ENCODE measurements at regions not wholly inside any gene's neighbourhood (a gene's known extent, or its start where the extent isn't known, plus 50 kb on each side); places are given as distances from the start of the nearest gene placed in this dataset.

DNA sequence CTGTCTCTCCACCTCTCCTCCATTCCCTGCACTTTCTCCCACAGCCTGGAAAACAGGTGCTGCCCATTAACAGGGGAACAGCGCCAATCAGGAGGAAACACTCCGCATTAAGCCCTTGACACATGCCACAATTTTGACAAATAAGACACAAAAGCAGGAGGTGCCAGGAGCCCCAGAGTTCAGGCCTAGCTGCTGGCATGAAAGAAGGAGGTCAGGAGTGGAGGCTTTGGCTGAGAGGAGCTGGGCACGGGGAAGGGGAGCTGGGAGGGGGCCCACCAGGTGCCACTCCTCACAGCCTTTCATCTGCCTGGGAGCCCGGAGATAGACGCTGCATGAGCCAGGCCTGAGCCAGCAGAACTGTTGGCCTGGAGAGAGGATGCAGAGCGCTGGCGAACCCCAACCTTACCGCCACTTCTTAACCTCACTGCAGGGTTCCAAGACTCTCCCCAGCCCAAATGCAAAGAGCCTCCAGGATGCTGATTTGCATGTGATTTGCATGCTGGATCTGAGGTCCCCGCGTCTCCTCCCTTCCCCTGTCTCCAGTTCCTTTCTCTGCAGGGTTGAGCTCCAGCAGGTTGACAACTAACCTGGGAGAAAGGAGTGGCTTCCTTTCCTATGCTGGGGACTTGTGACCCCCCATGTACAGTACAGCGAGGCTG is 139.8 kb upstream of the SDK2 start (continued):
- TF ChIP-seq, protein P1, sequence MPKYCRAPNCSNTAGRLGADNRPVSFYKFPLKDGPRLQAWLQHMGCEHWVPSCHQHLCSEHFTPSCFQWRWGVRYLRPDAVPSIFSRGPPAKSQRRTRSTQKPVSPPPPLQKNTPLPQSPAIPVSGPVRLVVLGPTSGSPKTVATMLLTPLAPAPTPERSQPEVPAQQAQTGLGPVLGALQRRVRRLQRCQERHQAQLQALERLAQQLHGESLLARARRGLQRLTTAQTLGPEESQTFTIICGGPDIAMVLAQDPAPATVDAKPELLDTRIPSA (CRISPR knock-in tag; IDR thresholded peaks at IDR 0.05; ENCODE audit: borderline replicate concordance), result no peak
- no peak for TF ChIP-seq ZNF776 (CRISPR knock-in tag; IDR thresholded peaks at IDR 0.05)
- no peak for TF ChIP-seq ZNF775 (CRISPR knock-in tag; IDR thresholded peaks at IDR 0.05; ENCODE audit: borderline replicate concordance)
- TF ChIP-seq ZNF549 (CRISPR knock-in tag; IDR thresholded peaks at IDR 0.05), result no peak
- 0 out of 2 replicates have a peak, but pooled peaks have one; percentile 32 for TF ChIP-seq ZNF670 (CRISPR knock-in tag; IDR thresholded peaks at IDR 0.05; ENCODE audit: borderline replicate concordance)
- TF ChIP-seq, protein P2, sequence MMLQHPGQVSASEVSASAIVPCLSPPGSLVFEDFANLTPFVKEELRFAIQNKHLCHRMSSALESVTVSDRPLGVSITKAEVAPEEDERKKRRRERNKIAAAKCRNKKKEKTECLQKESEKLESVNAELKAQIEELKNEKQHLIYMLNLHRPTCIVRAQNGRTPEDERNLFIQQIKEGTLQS (CRISPR knock-in tag; IDR thresholded peaks at IDR 0.05), result no peak
- no peak for TF ChIP-seq CEBPZ (IDR thresholded peaks at IDR 0.05; ENCODE audit: low read length)
- TF ChIP-seq ZNF572 (CRISPR knock-in tag; IDR thresholded peaks at IDR 0.05), result peak; percentile 4; the same call in 1 of the 2 replicates
- TF ChIP-seq ELF1 (CRISPR knock-in tag; IDR thresholded peaks at IDR 0.05), result no peak
- TF ChIP-seq TBX2 (CRISPR knock-in tag; IDR thresholded peaks at IDR 0.05; ENCODE audit: borderline replicate concordance), result no peak; the same call in 1 of the 2 replicates
- no peak for TF ChIP-seq ARID5B (CRISPR knock-in tag; IDR thresholded peaks at IDR 0.05)

Measured in HepG2 (cell line).